Fibroblast of villous mesenchyme (primary cell): ENCODE measurements at regions not wholly inside any gene's neighbourhood (a gene's known extent, or its start where the extent isn't known, plus 50 kb on each side); places are given as distances from the start of the nearest gene placed in this dataset.

ENCODE experiments used
- DNase-seq: peaks from one replicate; pipeline ENCODE4 v3.0.0-alpha.2; 2010; ENCODE audit warnings: low read depth
- H3K4me3 ChIP-seq: 2 replicates; pipeline ENCODE4 v1.5.1; 2011; ENCODE audit warnings: low read depth, mild to moderate bottlenecking, low read length
- TF ChIP-seq, protein P1 (sequence below): IDR thresholded peaks from 2 replicates; pipeline ENCODE4 v1.5.1; 2012; ENCODE audit warnings: low read depth, mild to moderate bottlenecking, low read length; ENCODE audit not compliant: insufficient read depth

DNA sequence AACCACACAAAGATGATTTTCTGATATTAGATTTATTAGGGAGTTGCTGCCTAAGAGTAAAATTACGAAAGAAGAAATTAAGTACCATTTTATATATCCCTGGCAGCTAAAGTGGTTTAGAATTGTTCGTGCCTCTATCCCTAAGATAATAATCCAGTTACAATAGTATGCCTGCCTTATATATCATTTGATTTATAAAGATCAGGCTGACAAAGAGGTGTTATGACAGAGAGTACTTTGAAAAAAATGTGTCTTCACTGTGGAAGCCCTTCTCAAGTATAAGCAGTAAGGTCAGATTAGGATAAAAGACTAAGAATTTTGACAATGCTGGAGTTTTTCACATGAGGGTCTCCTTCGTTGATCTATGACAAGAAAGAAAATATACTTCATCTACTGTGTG, 619.9 kb downstream of the ADGRL2 start:
- TF ChIP-seq, protein P1, sequence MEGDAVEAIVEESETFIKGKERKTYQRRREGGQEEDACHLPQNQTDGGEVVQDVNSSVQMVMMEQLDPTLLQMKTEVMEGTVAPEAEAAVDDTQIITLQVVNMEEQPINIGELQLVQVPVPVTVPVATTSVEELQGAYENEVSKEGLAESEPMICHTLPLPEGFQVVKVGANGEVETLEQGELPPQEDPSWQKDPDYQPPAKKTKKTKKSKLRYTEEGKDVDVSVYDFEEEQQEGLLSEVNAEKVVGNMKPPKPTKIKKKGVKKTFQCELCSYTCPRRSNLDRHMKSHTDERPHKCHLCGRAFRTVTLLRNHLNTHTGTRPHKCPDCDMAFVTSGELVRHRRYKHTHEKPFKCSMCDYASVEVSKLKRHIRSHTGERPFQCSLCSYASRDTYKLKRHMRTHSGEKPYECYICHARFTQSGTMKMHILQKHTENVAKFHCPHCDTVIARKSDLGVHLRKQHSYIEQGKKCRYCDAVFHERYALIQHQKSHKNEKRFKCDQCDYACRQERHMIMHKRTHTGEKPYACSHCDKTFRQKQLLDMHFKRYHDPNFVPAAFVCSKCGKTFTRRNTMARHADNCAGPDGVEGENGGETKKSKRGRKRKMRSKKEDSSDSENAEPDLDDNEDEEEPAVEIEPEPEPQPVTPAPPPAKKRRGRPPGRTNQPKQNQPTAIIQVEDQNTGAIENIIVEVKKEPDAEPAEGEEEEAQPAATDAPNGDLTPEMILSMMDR: no peak
- no peak overlapping the region for H3K4me3 ChIP-seq
- DNase-seq: no peak

DNA sequence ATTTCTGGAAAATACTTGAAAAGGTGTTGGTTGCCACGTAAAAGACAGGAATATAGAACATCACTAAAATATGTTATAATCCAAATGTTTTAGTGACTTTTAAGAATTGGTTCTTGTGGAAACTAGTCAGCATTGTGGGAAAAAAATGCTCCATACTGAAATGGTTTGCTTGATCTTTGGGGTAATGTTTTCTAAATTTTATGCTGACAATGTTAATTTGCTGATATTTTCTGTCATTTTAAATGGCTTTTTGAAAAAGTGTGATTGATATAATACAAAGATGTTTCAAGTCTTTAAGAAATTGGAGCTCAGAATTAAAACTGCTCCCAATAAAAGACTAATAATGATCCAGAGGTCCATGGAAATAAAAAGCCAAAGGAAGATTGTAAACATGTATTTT, 610.9 kb downstream of the ADGRL2 start:
- TF ChIP-seq, protein P1: no peak
- H3K4me3 ChIP-seq: no peak overlapping the region
- DNase-seq: no peak

DNA sequence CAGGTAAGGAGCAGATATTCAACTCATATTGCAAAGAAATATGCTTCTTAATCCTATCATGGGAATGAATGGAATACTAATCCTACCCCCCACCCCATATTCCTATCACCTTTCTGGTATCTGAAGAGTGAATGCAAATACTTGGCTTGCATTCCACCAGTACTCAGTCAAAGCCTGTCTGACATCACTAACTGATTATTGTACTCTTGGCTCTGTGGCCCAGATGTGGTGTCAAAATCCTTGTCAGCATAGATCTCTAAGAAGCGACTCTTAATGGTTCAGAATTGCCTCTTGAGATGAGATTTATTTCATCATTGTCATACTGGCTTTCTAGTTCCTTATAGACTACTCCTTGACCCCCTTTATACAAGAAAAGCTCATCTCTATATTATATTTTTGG, 604.6 kb downstream of the ADGRL2 start:
- no peak overlapping the region for H3K4me3 ChIP-seq
- DNase-seq: no peak
- TF ChIP-seq, protein P1: no peak

DNA sequence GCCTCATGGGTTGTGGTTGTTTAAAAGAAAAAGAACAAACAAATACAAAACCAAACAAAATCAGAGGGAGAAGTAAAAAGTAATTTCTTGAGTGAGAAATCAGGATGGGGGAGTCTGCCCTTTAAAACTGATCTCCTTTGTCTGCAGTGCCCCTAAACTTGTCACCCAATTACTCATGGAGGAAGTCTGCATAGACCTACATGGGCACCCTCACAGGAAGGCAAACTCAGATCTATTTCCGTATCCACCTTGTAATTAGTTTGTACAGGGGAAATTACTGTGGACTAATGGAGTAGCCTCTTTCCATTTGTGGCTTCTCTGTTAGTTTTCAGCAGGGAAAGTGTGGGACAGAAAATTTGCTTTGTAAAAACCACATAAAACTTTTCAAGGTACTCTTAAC, 600.4 kb downstream of the ADGRL2 start:
- no peak for DNase-seq
- H3K4me3 ChIP-seq: no peak overlapping the region
- TF ChIP-seq, protein P1: no peak

DNA sequence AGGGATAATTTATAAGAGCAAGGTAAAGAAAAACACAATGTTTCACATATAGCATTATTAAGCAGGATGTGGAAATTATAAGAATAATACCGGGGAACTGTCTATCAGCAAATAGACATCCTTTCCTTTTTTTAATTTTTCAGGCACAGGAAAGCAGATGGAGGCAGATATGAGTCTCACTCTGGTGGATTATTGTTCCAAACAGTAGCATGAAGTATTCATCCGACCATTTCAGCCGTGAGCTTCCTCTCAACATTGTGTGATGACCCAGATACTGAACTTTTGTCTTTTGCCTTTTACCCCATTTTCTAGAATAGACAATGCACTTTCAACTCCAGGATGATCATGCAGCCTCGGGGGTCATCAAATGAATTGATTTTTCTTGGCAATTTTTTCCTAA, 599.8 kb downstream of the ADGRL2 start:
- H3K4me3 ChIP-seq: no peak overlapping the region
- DNase-seq: no peak
- TF ChIP-seq, protein P1: no peak

DNA sequence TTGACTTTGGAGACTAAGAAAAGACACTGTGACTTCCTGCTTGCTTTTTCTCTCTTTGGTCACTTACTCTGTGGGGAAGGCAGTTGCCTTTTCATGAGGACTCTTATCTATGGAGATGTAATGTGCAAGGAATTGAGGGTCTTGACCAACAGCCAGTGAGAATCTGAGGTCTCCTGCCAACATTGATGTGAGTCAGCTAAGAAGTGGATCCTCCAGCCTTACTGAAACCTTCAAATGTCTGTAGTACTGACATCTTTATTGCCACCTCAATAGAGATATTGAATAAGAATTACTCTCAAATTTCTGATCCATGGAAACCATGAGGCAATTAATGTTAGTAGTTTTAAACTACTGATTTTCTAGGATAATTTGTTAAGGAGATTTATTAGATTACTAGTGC, 598.4 kb downstream of the ADGRL2 start:
- no peak overlapping the region for H3K4me3 ChIP-seq
- TF ChIP-seq, protein P1: no peak
- DNase-seq: no peak

DNA sequence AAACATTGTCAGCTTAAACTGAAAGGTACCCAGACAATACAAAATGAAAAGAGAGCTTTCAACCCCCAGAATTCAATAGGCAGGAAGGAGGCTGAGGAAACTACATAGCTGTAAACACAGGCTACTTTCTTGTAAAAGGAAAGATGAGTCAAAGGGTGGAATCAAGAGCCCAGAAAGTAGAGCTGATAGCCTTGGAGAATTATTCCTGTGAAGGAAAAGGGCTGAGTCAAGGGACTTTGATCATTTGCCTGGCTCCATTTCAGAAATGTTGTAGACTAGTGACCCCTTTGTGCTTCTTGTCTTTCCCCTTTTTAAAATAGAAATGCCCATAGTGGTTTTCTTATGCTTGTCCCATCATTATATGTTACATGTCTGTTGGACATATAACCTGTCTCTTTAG, 597.6 kb downstream of the ADGRL2 start:
- DNase-seq: no peak
- H3K4me3 ChIP-seq: no peak overlapping the region
- TF ChIP-seq, protein P1: no peak
